ENCODE measurements at regions not wholly inside any gene's neighbourhood (a gene's known extent, or its start where the extent isn't known, plus 50 kb on each side); places are given as distances from the start of the nearest gene placed in this dataset.

- Histone ChIP-seq H3K79me2 (ENCODE audit: control insufficient read depth, low read length) (no peaks in the 10 kb centered on the region), H3F3A (ENCODE audit: control insufficient read depth, insufficient read depth) (no peaks in the 10 kb centered on the region), H3K4me2 (ENCODE audit: low read length) (no peak overlapping the region), H3K27me3 (ENCODE audit: control insufficient read depth, low read length) (no peaks in the 10 kb centered on the region), H3K36me3 (ENCODE audit: control insufficient read depth, low read length) (no peaks in the 10 kb centered on the region), H4K20me1 (ENCODE audit: control insufficient read depth, insufficient read depth, low read depth, low read length) (no peaks in the 10 kb centered on the region), H3K27ac (ENCODE audit: low read depth, low read length) (no peak overlapping the region), H3K9me2 (replicated peaks; ENCODE audit: control insufficient read depth, low read length) (no peaks in the 10 kb centered on the region), H3K4me1 (ENCODE audit: control insufficient read depth, low read length) (no peaks in the 10 kb centered on the region), H3K9me3 (ENCODE audit: control insufficient read depth, insufficient read depth, low read length) (no peaks in the 10 kb centered on the region), H3K4me3 (ENCODE audit: low read length) (no peak overlapping the region)
- TF ChIP-seq EZH2phosphoT487 (IDR thresholded peaks at IDR 0.05; ENCODE audit: borderline replicate concordance, low read length), result no peak
- TF ChIP-seq, protein P1, sequence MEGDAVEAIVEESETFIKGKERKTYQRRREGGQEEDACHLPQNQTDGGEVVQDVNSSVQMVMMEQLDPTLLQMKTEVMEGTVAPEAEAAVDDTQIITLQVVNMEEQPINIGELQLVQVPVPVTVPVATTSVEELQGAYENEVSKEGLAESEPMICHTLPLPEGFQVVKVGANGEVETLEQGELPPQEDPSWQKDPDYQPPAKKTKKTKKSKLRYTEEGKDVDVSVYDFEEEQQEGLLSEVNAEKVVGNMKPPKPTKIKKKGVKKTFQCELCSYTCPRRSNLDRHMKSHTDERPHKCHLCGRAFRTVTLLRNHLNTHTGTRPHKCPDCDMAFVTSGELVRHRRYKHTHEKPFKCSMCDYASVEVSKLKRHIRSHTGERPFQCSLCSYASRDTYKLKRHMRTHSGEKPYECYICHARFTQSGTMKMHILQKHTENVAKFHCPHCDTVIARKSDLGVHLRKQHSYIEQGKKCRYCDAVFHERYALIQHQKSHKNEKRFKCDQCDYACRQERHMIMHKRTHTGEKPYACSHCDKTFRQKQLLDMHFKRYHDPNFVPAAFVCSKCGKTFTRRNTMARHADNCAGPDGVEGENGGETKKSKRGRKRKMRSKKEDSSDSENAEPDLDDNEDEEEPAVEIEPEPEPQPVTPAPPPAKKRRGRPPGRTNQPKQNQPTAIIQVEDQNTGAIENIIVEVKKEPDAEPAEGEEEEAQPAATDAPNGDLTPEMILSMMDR (IDR thresholded peaks at IDR 0.05; ENCODE audit: low read depth, low read length, poor library complexity, severe bottlenecking), result no peak
Observed at GRCh38 chr3:95037097-95037496, 974.2 kb downstream of the NSUN3 start.

- H3K27me3 ChIP-seq (ENCODE audit: control insufficient read depth, low read length), result no peaks in the 10 kb centered on the region
- H3F3A ChIP-seq (ENCODE audit: control insufficient read depth, insufficient read depth), result no peaks in the 10 kb centered on the region
- no peaks in the 10 kb centered on the region for H3K9me3 ChIP-seq (ENCODE audit: control insufficient read depth, insufficient read depth, low read length)
- no peaks in the 10 kb centered on the region for H3K9me2 ChIP-seq (replicated peaks; ENCODE audit: control insufficient read depth, low read length)
- H3K79me2 ChIP-seq (ENCODE audit: control insufficient read depth, low read length), result no peaks in the 10 kb centered on the region
- no peaks in the 10 kb centered on the region for H3K36me3 ChIP-seq (ENCODE audit: control insufficient read depth, low read length)
- no peak overlapping the region for H3K4me2 ChIP-seq (ENCODE audit: low read length)
- no peak overlapping the region for H3K27ac ChIP-seq (ENCODE audit: low read depth, low read length)
- TF ChIP-seq, protein P1 (IDR thresholded peaks at IDR 0.05; ENCODE audit: low read depth, low read length, poor library complexity, severe bottlenecking), result no peak
- no peak for TF ChIP-seq EZH2phosphoT487 (IDR thresholded peaks at IDR 0.05; ENCODE audit: borderline replicate concordance, low read length)
- H3K4me1 ChIP-seq (ENCODE audit: control insufficient read depth, low read length), result no peaks in the 10 kb centered on the region
- H3K4me3 ChIP-seq (ENCODE audit: low read length), result no peak overlapping the region
- H4K20me1 ChIP-seq (ENCODE audit: control insufficient read depth, insufficient read depth, low read depth, low read length), result no peaks in the 10 kb centered on the region
Observed at GRCh38 chr3:95037927-95038326, 975.1 kb downstream of the NSUN3 start.

- Histone ChIP-seq H3K4me3 (ENCODE audit: low read length) (no peak overlapping the region), H3K36me3 (ENCODE audit: control insufficient read depth, low read length) (no peaks in the 10 kb centered on the region), H3K27ac (ENCODE audit: low read depth, low read length) (no peak overlapping the region), H3K9me2 (replicated peaks; ENCODE audit: control insufficient read depth, low read length) (no peaks in the 10 kb centered on the region), H3K9me3 (ENCODE audit: control insufficient read depth, insufficient read depth, low read length) (no peaks in the 10 kb centered on the region), H3K4me1 (ENCODE audit: control insufficient read depth, low read length) (no peaks in the 10 kb centered on the region), H3F3A (ENCODE audit: control insufficient read depth, insufficient read depth) (no peaks in the 10 kb centered on the region), H3K4me2 (ENCODE audit: low read length) (no peak overlapping the region), H3K27me3 (ENCODE audit: control insufficient read depth, low read length) (no peaks in the 10 kb centered on the region), H4K20me1 (ENCODE audit: control insufficient read depth, insufficient read depth, low read depth, low read length) (no peaks in the 10 kb centered on the region), H3K79me2 (ENCODE audit: control insufficient read depth, low read length) (no peaks in the 10 kb centered on the region)
- no peak for TF ChIP-seq EZH2phosphoT487 (IDR thresholded peaks at IDR 0.05; ENCODE audit: borderline replicate concordance, low read length)
- TF ChIP-seq, protein P1 (IDR thresholded peaks at IDR 0.05; ENCODE audit: low read depth, low read length, poor library complexity, severe bottlenecking), result no peak
Observed at GRCh38 chr3:95044101-95044500, 981.2 kb downstream of the NSUN3 start.

DNA sequence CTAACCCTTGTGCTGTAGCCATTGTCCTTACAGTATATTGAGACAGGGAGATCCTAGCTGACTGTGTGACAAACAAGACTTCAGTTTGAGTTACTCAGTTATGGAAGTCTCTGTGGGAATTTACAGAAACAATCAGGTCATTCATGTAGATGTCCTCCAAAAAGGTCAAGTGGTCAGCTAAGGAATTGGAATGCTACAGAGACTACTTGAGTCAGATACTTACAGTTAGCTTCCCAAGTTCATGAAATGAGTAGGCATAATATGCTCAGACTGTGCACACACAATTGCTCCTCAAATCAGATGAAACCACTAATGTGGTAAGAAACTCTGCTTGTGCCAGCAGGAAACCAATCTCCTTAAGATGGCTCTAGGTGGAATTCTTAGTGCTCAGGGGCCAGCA, 985.7 kb downstream of the NSUN3 start:
- no peaks in the 10 kb centered on the region for H4K20me1 ChIP-seq (ENCODE audit: control insufficient read depth, insufficient read depth, low read depth, low read length)
- TF ChIP-seq, protein P1 (IDR thresholded peaks at IDR 0.05; ENCODE audit: low read depth, low read length, poor library complexity, severe bottlenecking), result no peak
- TF ChIP-seq EZH2phosphoT487 (IDR thresholded peaks at IDR 0.05; ENCODE audit: borderline replicate concordance, low read length), result no peak
- no peaks in the 10 kb centered on the region for H3K9me2 ChIP-seq (replicated peaks; ENCODE audit: control insufficient read depth, low read length)
- H3K36me3 ChIP-seq (ENCODE audit: control insufficient read depth, low read length), result no peaks in the 10 kb centered on the region
- no peak overlapping the region for H3K4me3 ChIP-seq (ENCODE audit: low read length)
- no peaks in the 10 kb centered on the region for H3F3A ChIP-seq (ENCODE audit: control insufficient read depth, insufficient read depth)
- H3K79me2 ChIP-seq (ENCODE audit: control insufficient read depth, low read length), result no peaks in the 10 kb centered on the region
- no peaks in the 10 kb centered on the region for H3K27me3 ChIP-seq (ENCODE audit: control insufficient read depth, low read length)
- H3K27ac ChIP-seq (ENCODE audit: low read depth, low read length), result no peak overlapping the region
- no peak overlapping the region for H3K4me2 ChIP-seq (ENCODE audit: low read length)
- no peaks in the 10 kb centered on the region for H3K9me3 ChIP-seq (ENCODE audit: control insufficient read depth, insufficient read depth, low read length)
- no peaks in the 10 kb centered on the region for H3K4me1 ChIP-seq (ENCODE audit: control insufficient read depth, low read length)

Measured in DOHH2 (cell line).